ENCODE measurements at regions not wholly inside any gene's neighbourhood (a gene's known extent, or its start where the extent isn't known, plus 50 kb on each side); places are given as distances from the start of the nearest gene placed in this dataset.

DNA sequence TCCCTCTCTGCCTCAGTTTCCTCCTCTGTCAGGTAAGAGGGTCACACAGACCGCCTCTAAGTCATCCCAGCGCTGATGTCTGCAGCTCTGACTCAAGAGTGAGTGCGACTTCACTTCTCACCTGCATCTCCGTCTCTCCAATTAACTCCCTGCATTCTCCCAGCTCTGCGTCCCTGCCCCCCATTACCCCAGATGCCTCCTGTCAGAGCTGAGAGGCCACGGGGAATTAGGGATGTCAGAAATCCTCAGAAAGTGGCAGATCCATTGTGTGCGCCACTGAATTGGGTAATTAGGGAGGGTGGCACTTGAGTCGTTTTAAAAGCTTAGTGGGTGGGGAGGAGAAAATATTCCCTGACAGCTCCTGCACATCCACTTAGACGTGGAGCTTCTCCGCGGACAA is 885.4 kb upstream of the EEF2KMT start:
- Histone ChIP-seq H3K9me3 (no peaks in the 10 kb centered on the region), H3K36me3 (no peaks in the 10 kb centered on the region), H3K27me3 (no peaks in the 10 kb centered on the region), H3K4me1 (no peaks in the 10 kb centered on the region), H3K4me3 (no peak overlapping the region), H3K27ac (no peak overlapping the region)
- TF ChIP-seq, protein P1, sequence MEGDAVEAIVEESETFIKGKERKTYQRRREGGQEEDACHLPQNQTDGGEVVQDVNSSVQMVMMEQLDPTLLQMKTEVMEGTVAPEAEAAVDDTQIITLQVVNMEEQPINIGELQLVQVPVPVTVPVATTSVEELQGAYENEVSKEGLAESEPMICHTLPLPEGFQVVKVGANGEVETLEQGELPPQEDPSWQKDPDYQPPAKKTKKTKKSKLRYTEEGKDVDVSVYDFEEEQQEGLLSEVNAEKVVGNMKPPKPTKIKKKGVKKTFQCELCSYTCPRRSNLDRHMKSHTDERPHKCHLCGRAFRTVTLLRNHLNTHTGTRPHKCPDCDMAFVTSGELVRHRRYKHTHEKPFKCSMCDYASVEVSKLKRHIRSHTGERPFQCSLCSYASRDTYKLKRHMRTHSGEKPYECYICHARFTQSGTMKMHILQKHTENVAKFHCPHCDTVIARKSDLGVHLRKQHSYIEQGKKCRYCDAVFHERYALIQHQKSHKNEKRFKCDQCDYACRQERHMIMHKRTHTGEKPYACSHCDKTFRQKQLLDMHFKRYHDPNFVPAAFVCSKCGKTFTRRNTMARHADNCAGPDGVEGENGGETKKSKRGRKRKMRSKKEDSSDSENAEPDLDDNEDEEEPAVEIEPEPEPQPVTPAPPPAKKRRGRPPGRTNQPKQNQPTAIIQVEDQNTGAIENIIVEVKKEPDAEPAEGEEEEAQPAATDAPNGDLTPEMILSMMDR (IDR thresholded peaks at IDR 0.05) = no peak
- TF ChIP-seq POLR2A (IDR thresholded peaks at IDR 0.05) (no peak), POLR2AphosphoS5 (IDR thresholded peaks at IDR 0.05) (no peak)
- no peak for DNase-seq (ENCODE audit: low spot score in 2 of 2)
- intact Hi-C loops (cut with DNase I; ENCODE audit: low total_unique reads) = no loop called here

DNA sequence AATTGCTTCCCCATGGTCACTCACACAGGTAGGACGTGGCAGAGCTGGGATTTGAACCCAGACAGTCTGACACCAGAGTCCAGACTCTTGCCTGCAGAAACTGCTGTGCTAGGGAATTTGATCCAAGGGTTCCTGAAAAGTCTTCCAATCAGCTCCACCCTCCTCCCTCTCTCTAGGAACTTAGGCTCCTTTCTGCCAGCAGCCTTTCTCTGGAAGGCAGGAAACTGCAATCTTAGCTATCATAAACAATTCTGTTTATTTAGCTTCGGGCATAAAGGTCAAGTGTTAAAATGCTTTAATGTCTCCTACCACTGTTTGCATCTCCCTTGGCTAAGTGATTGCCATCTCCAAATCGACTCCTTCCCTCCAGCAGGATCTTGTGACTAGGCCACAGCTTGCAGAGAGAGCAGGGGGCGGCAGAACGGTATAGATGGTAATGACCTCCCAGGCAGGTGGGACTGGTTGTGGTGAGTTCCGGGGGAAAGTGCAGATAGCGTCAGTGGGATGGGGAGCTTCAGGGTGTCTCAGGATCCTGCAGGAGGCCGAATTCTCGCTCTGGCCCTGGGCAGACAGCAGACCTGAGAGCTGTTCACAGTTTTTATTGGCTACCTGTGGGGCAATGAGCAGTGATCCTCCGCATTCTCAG is 882.4 kb upstream of the EEF2KMT start:
- DNase-seq (ENCODE audit: low spot score in 2 of 2) = no peak
- Histone ChIP-seq H3K4me1 (no peaks in the 10 kb centered on the region), H3K36me3 (no peaks in the 10 kb centered on the region), H3K27me3 (no peaks in the 10 kb centered on the region), H3K27ac (no peak overlapping the region), H3K9me3 (no peaks in the 10 kb centered on the region), H3K4me3 (no peak overlapping the region)
- TF ChIP-seq, protein P1 (IDR thresholded peaks at IDR 0.05) = no peak
- TF ChIP-seq POLR2AphosphoS5 (IDR thresholded peaks at IDR 0.05) (no peak), POLR2A (IDR thresholded peaks at IDR 0.05) (no peak)
- intact Hi-C loops (cut with DNase I; ENCODE audit: low total_unique reads) = no loop called here

DNA sequence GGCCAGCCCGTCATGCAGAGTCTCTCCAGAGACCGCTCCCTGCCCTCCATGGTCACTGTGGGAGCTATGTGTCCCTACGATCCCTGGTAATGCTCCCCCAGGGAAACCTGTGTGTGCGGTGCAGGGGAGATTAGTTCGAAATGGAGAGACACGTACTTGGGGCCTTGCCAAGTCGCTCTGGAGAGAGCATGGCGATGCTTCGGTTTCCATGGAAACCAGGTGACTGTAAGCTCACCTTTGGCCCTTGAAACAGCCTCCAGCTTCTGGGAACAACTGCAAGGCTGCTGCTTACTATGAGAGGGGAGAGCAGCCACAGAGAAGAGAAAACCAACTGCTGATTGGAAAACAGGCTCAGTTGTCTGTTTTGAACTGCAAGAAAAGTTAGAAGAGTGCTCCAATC is 879.7 kb upstream of the EEF2KMT start:
- Histone ChIP-seq H3K4me1 (no peaks in the 10 kb centered on the region), H3K9me3 (no peaks in the 10 kb centered on the region)
- intact Hi-C loops (cut with DNase I; ENCODE audit: low total_unique reads) = no loop called here

DNA sequence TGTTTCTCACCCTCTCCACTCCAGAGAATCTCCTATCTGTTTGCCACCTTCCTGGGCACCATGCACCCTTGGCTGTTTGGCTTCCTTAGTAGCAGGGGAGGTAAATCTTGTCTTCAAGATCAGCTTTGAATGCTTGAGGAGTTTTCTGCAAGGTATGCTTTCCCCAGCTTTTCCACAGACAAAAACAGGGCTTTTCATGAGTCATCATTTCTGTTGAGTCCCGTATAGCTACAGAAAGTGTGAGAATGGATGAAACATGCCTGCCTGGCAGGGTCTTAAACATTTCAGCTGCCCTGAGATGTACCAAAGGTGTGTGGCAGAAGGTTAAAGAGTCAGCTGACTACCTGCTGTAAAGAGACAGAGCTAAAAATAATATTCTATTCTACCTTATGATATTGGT is 875.2 kb upstream of the EEF2KMT start:
- Histone ChIP-seq H3K27me3 (no peaks in the 10 kb centered on the region), H3K4me1 (no peaks in the 10 kb centered on the region), H3K27ac (no peak overlapping the region), H3K9me3 (no peaks in the 10 kb centered on the region), H3K4me3 (no peak overlapping the region), H3K36me3 (no peaks in the 10 kb centered on the region)
- DNase-seq (ENCODE audit: low spot score in 2 of 2) = no peak
- intact Hi-C loops (cut with DNase I; ENCODE audit: low total_unique reads) = loop anchor here (5.0 kb wide), 1 partner anchor 170 kb away; no protein-coding TSS in a partner anchor
- no peak for TF ChIP-seq POLR2A (IDR thresholded peaks at IDR 0.05)
- TF ChIP-seq, protein P1 (IDR thresholded peaks at IDR 0.05) = no peak
- no peak for TF ChIP-seq POLR2AphosphoS5 (IDR thresholded peaks at IDR 0.05)

More for the DNA sequence above, 879.7 kb upstream of the EEF2KMT start:
- no peaks in the 10 kb centered on the region for H3K36me3 ChIP-seq
- no peak for TF ChIP-seq POLR2A (IDR thresholded peaks at IDR 0.05)
- TF ChIP-seq, protein P1 (IDR thresholded peaks at IDR 0.05) = no peak
- no peak for TF ChIP-seq POLR2AphosphoS5 (IDR thresholded peaks at IDR 0.05)
- no peak overlapping the region for H3K27ac ChIP-seq
- H3K27me3 ChIP-seq = no peaks in the 10 kb centered on the region
- no peak overlapping the region for H3K4me3 ChIP-seq
- no peak for DNase-seq (ENCODE audit: low spot score in 2 of 2)

DNA sequence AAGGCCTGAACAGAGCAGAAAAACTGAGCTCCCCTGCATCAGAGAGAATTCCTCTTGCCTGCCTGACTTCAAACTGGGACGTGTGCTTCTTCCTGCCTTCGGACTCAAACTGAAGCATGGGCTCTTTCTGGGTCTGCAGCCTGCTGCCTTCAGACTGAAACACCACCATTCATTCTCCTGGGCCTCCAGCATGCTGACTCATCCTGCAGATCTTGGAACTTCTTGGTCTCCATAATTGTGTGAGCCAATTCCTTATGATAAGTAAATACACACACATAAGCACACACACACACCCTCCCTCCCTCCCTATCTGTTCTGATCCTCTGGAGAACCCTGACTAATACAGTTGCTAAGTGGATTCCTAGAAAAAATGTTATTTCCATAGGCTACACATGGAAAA is 874.3 kb upstream of the EEF2KMT start:
- Histone ChIP-seq H3K4me1 (no peaks in the 10 kb centered on the region), H3K4me3 (no peak overlapping the region), H3K9me3 (no peaks in the 10 kb centered on the region), H3K27me3 (no peaks in the 10 kb centered on the region), H3K36me3 (no peaks in the 10 kb centered on the region), H3K27ac (no peak overlapping the region)
- intact Hi-C loops (cut with DNase I; ENCODE audit: low total_unique reads) = loop anchor here (5.0 kb wide), 1 partner anchor 170 kb away; no protein-coding TSS in a partner anchor
- DNase-seq (ENCODE audit: low spot score in 2 of 2) = no peak
- no peak for TF ChIP-seq POLR2A (IDR thresholded peaks at IDR 0.05)
- TF ChIP-seq, protein P1 (IDR thresholded peaks at IDR 0.05) = no peak
- no peak for TF ChIP-seq POLR2AphosphoS5 (IDR thresholded peaks at IDR 0.05)

Data from breast epithelium (tissue), 4 donors.